Esophagus muscularis mucosa (tissue), 4 donors: ENCODE measurements at regions not wholly inside any gene's neighbourhood (a gene's known extent, or its start where the extent isn't known, plus 50 kb on each side); places are given as distances from the start of the nearest gene placed in this dataset.

Source experiments
- EP300 ChIP-seq: sonication (generic); formaldehyde crosslinking; IDR thresholded peaks from one replicate; pipeline ENCODE4 v1.6.1; 2017; ENCODE audit warnings: antibody characterized with exemption
- POLR2A ChIP-seq: fragments of 450-650 bp; IDR thresholded peaks from one replicate; pipeline ENCODE4 v1.6.1; 2017; ENCODE audit warnings: antibody characterized with exemption, moderate library complexity, mild to moderate bottlenecking, low read depth
- POLR2AphosphoS5 ChIP-seq, 2 donors: sonication (generic); formaldehyde crosslinking; IDR thresholded peaks; one replicate each; pipeline ENCODE4 v1.6.1; 2017; ENCODE audit warnings: antibody characterized with exemption in 2 of 2
- TF ChIP-seq, protein P1 (sequence below), 3 experiments: fragments of 200-600 bp in 2 of 3; fragments of 450-650 bp in 1 of 3; sonication (generic) in 2 of 3; IDR thresholded peaks; one replicate each; pipeline ENCODE4 v1.5.1; 2017 to 2019; ENCODE audit warnings: antibody characterized with exemption in 3 of 3, mild to moderate bottlenecking in 2 of 3, moderate library complexity in 1 of 3

DNA sequence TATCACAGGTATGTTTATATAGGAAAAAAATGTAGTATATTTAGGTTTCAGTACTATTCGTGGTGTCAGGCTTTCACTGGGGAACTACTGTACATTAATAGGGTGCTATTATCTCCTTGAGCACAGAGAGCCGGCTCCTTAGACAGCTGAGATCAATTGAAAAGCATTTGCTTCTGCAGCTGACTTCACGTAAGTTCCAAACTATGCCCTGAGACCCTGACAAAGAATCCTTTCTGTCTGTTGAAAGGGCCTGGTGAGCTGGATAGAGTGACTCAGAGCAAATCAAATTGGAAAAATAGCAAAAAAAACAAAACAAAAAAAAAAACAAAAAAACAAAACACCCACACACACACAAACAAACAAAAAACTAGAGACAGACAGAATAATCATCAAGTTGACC is 652.0 kb downstream of the MTRR start:
- TF ChIP-seq, protein P1, sequence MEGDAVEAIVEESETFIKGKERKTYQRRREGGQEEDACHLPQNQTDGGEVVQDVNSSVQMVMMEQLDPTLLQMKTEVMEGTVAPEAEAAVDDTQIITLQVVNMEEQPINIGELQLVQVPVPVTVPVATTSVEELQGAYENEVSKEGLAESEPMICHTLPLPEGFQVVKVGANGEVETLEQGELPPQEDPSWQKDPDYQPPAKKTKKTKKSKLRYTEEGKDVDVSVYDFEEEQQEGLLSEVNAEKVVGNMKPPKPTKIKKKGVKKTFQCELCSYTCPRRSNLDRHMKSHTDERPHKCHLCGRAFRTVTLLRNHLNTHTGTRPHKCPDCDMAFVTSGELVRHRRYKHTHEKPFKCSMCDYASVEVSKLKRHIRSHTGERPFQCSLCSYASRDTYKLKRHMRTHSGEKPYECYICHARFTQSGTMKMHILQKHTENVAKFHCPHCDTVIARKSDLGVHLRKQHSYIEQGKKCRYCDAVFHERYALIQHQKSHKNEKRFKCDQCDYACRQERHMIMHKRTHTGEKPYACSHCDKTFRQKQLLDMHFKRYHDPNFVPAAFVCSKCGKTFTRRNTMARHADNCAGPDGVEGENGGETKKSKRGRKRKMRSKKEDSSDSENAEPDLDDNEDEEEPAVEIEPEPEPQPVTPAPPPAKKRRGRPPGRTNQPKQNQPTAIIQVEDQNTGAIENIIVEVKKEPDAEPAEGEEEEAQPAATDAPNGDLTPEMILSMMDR (IDR thresholded peaks at IDR 0.05), result no peak
- TF ChIP-seq POLR2A, result no peak
- TF ChIP-seq EP300, result no peak
- no peak for TF ChIP-seq POLR2AphosphoS5 (IDR thresholded peaks at IDR 0.05)
